HG03520 (cell line): ENCODE measurements at regions not wholly inside any gene's neighbourhood (a gene's known extent, or its start where the extent isn't known, plus 50 kb on each side); places are given as distances from the start of the nearest gene placed in this dataset.

Source experiments
- ATAC-seq: cut with Tn5 transposase; IDR thresholded peaks from one replicate; pipeline ENCODE4 v1.9.1; 2021; ENCODE audit warnings: mild to moderate bottlenecking, moderate library complexity; ENCODE audit not compliant: unreplicated experiment

GRCh38 chr9:99282406-99282805, 60.3 kb downstream of the SEC61B start:
- no peak for ATAC-seq

DNA sequence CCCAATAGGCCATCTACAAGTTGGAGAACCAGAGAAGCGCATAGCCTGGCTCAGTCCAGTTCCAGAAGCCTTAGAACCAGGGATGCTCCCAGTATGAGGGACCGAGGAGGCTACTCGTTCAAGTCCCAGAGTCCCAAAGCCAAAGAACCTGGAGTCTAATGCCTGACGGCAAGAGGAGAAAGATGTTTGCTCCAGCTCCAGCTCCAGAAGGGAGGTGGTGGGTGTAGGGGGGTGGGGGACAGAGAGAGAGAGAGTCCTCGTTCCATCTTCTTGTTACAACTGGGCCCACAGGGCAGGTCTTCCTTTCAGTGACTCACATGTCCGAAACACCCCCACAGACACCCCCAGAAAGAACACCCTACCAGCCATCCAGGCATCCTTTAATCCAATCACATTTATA, 63.9 kb downstream of the SEC61B start:
- no peak for ATAC-seq

GRCh38 chr9:99286536-99286935, 64.5 kb downstream of the SEC61B start:
- no peak for ATAC-seq

DNA sequence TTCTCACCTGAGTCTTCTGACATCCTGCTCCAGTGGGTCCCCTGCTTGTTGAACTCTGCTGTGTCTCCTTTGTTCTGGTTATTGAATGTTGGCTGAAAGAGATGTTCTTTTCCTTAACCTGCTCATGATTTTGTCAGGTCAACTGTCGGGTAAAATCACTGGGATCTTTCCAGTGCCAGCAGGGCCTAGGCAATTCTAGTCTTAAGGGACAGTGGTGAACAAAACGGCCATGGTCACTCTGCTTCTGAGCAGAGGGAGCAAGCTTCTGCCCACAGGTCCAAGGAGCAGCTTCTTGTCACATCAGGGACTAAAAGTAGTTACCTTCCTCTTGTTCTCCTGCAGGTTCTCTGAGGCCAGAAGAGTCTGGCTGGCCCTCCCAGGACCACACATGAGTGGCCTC, 65.6 kb downstream of the SEC61B start:
- ATAC-seq, result no peak

GRCh38 chr9:99288830-99289229, 66.7 kb downstream of the SEC61B start:
- no peak for ATAC-seq

GRCh38 chr9:99294850-99295461, 72.9 kb downstream of the SEC61B start:
- no peak for ATAC-seq

DNA sequence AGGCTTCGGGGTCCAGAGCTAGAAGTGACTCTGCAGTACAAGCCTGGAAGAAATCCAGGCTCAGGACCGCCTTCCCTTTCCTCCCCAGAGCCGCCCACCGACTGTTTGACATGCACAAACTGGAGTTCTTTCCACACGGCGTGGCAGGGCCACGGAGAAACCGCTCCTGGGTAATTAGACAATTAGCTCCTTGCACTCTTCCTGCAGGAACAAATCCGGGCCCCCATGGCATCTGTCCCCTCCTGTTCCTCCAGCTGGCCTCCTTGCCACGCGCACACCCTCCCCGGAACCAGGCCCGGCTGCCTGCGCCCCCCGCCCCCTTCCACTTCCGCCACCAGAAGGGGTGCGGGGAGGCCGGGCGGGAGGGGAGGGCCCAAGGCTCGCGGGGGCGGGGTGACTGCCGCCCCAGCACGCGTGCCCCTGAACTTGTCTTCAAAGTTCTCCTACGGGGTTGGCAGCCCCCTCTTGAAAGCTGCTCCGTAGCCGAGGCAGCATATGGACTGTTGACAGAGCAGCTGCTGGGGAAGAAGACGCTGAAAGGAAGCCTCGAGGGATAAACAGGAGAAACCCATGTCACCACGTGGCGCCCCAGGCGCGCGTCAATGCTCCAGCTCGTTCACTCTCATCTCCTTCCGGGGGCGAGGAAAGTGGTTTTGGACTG, 74.3 kb downstream of the SEC61B start:
- no peak for ATAC-seq

DNA sequence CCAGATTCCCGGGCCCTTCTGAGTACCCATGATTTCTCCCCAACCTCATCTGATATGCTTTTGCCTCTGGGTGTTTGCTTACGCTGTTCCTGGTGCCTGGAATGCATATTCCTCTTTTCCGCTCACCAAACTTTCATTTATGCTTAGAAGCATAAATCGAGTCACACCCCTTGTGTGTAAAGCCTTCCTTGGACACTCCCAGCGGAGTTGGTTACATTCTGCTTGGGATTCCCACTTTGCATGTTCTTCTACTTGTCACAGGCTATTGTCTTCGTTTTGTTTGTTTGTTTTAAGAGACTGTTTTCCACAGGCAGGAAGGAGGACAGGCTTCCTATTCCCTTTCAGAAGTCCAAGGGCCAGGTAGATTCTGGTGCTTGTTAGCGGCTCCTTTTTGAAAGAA, 76.5 kb downstream of the SEC61B start:
- no peak for ATAC-seq

GRCh38 chr9:99299211-99300102, 77.4 kb downstream of the SEC61B start:
- ATAC-seq, result no peak

DNA sequence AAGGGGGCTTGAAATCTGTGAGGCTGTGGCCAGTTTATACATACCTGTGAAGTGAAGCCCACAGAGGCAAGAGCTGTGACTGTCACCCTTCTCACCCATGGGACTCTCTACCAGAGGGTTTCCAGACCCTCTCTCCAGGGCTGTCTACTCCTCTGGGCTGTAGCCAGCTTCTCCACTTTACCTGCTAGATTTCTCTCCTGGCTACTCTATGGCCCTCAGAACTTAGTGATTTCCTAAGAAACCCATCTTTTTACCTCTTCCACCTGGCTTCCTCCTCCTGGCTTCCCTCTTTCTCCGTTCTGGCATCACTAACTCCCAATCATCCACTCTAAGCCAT, 78.0 kb downstream of the SEC61B start:
- no peak for ATAC-seq

- no peak for ATAC-seq
Measured at GRCh38 chr9:99300603-99301002, 78.5 kb downstream of the SEC61B start.

GRCh38 chr9:99303177-99303576, 81.1 kb downstream of the SEC61B start:
- ATAC-seq, result no peak

DNA sequence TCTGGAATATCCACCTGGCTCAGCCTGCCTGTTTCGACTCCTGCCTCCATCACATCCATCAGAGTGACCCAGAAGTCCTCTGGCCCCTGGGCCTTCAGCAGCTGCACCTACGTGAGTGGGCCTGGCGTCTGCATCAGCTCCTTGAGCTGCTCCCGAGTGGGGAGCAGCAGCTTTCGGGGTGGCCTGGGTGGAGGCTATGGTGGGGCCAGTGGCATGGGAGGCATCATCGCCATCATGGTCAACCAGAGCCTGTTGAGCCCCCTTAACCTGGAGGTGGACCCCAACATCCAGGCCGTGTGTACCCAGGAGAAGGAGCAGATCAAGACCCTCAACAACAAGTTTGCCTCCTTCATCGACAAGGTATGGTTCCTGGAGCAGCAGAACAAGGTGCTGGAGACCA, 83.0 kb downstream of the SEC61B start:
- ATAC-seq, result no peak

DNA sequence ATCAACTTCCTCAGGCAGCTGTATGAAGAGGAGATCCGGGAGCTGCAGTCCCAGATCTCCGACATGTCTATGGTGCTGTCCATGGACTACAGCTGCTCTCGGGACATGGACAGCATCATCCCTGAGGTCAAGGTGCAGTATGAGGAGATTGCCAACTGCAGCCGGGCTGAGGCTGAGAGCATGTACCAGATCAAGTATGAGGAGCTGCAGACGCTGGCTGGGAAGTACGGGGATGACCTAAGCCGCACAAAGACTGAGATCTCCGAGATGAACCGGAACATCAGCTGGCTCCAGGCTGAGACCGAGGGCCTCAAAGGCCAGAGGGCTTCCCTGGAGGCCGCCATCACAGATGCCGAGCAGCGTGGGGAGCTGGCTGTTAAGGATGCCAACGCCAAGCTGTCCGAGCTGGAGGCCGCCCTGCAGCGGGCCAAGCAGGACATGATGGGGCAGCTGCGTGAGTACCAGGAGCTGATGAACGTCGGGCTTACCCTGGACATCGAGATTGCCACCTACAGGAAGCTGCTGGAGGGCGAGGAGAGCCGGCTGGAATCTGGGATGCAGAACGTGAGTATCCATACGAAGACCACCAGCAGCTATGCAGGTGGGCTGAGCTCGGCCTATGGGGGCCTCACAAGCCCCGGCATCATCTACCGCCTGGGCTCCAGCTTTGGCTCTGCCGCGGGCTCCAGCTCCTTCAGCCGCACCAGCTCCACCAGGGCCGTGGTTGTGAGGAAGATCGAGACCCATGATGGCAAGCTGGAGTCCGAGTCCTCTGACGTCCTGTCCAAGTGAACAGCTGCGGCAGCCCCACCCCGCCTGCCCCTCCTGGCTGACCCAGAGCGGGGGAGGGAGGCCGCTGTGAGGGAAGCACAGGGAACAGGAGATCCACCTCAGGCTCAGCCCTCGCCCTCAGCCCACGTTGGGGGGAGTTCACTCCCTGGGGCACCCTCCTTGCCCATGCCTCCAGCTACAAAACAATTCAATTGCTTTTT, 84.0 kb downstream of the SEC61B start:
- no peak for ATAC-seq

GRCh38 chr9:99307851-99308250, 85.8 kb downstream of the SEC61B start:
- ATAC-seq, result no peak

- ATAC-seq, result no peak
Measured at GRCh38 chr9:99309141-99309939, 87.3 kb downstream of the SEC61B start.

GRCh38 chr9:99312736-99313135, 90.7 kb downstream of the SEC61B start:
- no peak for ATAC-seq

GRCh38 chr9:99319048-99319447, 97.0 kb downstream of the SEC61B start:
- ATAC-seq, result no peak

- ATAC-seq, result no peak
Measured at GRCh38 chr9:99322299-99322698, 100.2 kb downstream of the SEC61B start.
